ENCODE measurements at regions not wholly inside any gene's neighbourhood (a gene's known extent, or its start where the extent isn't known, plus 50 kb on each side); places are given as distances from the start of the nearest gene placed in this dataset.

DNA sequence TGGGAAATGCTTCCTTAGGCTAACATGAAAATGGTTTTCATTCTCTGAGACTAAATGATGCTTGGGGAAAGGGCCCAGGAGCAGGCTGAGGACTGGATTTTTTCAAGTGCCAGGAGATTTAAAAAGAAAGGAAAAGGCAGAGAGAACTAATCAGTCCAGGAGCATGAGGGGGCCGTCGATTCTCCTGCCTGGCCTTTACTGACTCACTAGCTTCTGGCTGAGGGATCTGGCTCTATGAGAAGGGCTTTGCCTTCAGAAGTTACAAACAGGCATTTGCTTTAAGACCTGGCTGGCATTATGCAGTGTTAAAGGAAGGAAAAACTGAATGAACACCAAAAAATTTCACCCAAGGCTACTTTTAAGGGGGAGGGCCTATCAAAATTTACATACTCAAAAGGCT, 359.2 kb downstream of the PBX1 start:
- WGBS, 2 donors: 41 to 66% methylated on average over 2 of the region's 2 CpGs
- intact Hi-C loops (cut with DNase I; ENCODE audit: low total_unique reads): no loop called here
- no peak for TF ChIP-seq POLR2A (IDR thresholded peaks at IDR 0.05)
- no peak for TF ChIP-seq CTCF (IDR thresholded peaks at IDR 0.05)
- no peak for DNase-seq (ENCODE audit: low spot score in 2 of 2)
- no peak overlapping the region for H3K4me3 ChIP-seq (ENCODE audit: low read depth, poor library complexity, severe bottlenecking)

DNA sequence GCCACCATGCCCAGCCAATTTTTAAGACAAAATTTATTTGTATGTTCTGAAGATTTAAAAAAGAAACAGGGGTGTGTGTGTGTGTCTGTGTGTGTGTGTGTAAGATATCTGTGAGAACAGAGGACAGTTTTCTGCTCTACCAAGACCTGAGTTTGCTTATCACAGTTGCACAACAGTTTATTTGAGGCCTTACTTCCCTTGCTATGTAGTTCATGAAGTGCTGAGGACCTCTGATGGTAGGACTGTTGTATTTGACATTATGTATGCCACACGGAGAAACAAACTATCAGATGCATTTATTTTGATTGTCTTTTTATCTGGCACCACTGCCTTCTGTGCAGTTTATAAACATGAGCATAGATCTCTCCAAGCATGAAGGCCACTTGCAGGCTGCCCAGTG, 355.2 kb downstream of the PBX1 start:
- 14 to 44% methylated on average over 1 of the region's 1 CpG for WGBS, 2 donors
- H3K4me3 ChIP-seq (ENCODE audit: low read depth, poor library complexity, severe bottlenecking): no peak overlapping the region
- intact Hi-C loops (cut with DNase I; ENCODE audit: low total_unique reads): loop anchor here (5.0 kb wide), 1 partner anchor 178 kb away; no protein-coding TSS in a partner anchor
- no peak for DNase-seq (ENCODE audit: low spot score in 2 of 2)
- no peak for TF ChIP-seq POLR2A (IDR thresholded peaks at IDR 0.05)
- no peak for TF ChIP-seq CTCF (IDR thresholded peaks at IDR 0.05)

- intact Hi-C loops (cut with DNase I; ENCODE audit: low total_unique reads): loop anchor here (5.0 kb wide), 1 partner anchor 180 kb away; no protein-coding TSS in a partner anchor
- WGBS, 2 donors: 90 to 91% methylated on average over 8 of the region's 8 CpGs
- DNase-seq (ENCODE audit: low spot score in 2 of 2): no peak
- no peak overlapping the region for H3K4me3 ChIP-seq (ENCODE audit: low read depth, poor library complexity, severe bottlenecking)
- TF ChIP-seq POLR2A (IDR thresholded peaks at IDR 0.05): no peak
- TF ChIP-seq CTCF (IDR thresholded peaks at IDR 0.05): no peak
Measured at GRCh38 chr1:164912290-164912689, 353.3 kb downstream of the PBX1 start.

- TF ChIP-seq POLR2A (IDR thresholded peaks at IDR 0.05) (no peak), CTCF (IDR thresholded peaks at IDR 0.05) (no peak)
- 91 to 92% methylated on average over 2 of the region's 2 CpGs for WGBS, 2 donors
- H3K4me3 ChIP-seq (ENCODE audit: low read depth, poor library complexity, severe bottlenecking): no peak overlapping the region
- DNase-seq (ENCODE audit: low spot score in 2 of 2): no peak
- intact Hi-C loops (cut with DNase I; ENCODE audit: low total_unique reads): loop anchor here (5.0 kb wide), 1 partner anchor 182 kb away; no protein-coding TSS in a partner anchor
Measured at GRCh38 chr1:164910671-164911070, 351.7 kb downstream of the PBX1 start.

DNA sequence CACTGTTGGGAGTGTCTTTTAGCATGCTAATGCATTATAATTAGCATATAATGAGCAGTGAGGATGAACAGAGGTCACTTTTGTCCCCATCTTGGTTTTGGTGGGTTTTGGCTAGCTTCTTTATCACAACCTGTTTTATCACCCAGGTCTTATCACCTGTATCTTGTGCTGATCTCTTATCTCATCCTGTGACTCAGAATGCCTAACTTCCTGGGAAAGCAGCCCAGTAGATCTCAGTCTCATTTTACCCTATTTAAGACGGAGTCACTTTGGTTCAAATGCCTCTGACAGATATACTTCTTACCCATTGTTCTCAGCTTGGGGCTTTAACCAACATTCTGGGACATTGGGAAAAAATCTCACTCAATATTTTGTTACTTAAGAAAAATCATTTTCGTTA, 348.7 kb downstream of the PBX1 start:
- intact Hi-C loops (cut with DNase I; ENCODE audit: low total_unique reads): no loop called here
- TF ChIP-seq CTCF (IDR thresholded peaks at IDR 0.05) (no peak), POLR2A (IDR thresholded peaks at IDR 0.05) (no peak)
- 48 to 55% methylated on average over 2 of the region's 2 CpGs for WGBS, 2 donors
- H3K4me3 ChIP-seq (ENCODE audit: low read depth, poor library complexity, severe bottlenecking): no peak overlapping the region
- no peak for DNase-seq (ENCODE audit: low spot score in 2 of 2)

DNA sequence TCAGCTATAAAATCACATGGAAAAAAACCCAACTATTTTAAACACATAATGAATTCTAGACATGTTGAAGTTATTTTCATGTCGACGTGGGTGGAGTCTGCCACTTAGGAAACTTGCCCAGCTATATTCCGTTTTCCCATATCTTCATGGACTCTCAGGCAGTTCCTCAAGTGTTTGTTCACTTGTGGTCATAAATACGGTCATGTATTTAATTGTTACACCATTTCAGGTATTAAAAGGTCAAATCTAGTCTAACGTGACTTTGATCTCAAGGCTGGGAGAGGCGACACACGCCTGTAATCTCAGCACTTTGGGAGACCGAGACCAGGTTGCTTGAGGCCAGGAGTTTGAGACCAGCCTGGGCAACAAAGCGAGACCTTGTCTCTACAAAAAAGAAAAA, 346.9 kb downstream of the PBX1 start:
- WGBS, 2 donors: 71 to 75% methylated on average over 9 of the region's 9 CpGs
- no peak for DNase-seq (ENCODE audit: low spot score in 2 of 2)
- H3K4me3 ChIP-seq (ENCODE audit: low read depth, poor library complexity, severe bottlenecking): no peak overlapping the region
- TF ChIP-seq POLR2A (IDR thresholded peaks at IDR 0.05) (no peak), CTCF (IDR thresholded peaks at IDR 0.05) (no peak)
- intact Hi-C loops (cut with DNase I; ENCODE audit: low total_unique reads): no loop called here

Data from lower leg skin (tissue), 4 donors.